Anterior cingulate cortex (tissue), 58 donors: ENCODE measurements at regions not wholly inside any gene's neighbourhood (a gene's known extent, or its start where the extent isn't known, plus 50 kb on each side); places are given as distances from the start of the nearest gene placed in this dataset.

Source experiments
- DNase-seq, 58 donors: peaks; one replicate each; lab custom pipeline; 2025; lab: John Stamatoyannopoulos, UW

DNA sequence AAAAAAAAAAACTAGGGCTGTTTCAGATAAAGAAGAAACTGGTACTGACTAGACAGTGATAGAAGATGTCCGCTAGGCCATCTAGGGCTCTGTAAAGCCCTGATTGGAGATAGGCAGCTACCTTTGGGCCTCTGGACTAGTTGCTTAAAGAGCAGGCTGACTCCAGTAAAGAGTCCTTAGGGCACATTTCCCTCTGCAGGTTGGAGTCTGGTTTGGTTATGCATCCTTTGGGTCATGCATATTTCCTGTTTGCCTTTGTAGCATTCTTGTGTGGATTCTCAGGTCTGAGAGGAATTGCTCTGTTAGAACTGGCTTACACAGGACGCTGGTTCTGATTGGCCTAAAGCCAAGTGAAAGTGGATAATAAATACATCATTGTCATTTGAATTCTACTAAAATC lies 165.5 kb upstream of the LRRN1 start:
- DNase-seq = no peak

DNA sequence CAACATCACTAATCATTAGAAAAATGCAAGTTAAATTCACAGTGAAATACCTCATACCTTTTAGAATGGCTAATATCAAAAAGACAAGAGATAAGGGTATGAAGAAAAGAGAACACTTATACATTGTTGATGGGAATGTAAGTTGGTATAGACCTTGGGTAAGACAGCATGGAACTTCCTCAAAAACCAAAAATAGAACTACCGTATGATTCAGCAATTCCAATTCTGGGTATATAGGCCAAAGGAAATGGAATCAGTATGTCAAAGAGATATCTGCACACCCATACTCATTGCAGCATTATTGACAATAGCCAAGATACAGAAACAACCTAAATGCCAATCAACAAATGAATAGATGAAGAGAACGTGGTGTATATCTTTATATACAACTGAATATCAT lies 166.8 kb upstream of the LRRN1 start:
- DNase-seq = no peak

DNA sequence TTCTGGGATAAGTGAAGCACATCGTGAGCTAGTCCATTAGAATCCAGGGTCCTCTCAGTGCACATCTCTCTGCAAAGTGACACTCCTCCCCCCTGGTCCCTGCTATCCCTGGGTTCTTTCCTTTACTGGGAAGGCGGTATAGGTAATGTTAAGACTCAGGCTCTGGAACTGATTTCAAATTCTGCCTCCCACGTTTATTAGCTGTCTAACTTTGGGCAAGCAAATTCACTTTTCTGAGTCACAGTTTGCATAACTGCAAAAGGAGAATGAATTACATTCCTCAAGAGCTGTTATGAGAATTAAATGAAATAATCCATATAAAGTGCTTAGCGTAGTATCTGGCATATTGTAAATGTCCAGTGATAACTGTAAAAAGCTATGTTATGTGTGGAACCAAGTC lies 168.1 kb upstream of the LRRN1 start:
- peak in 1 of 58 donors; percentile 5 for DNase-seq

DNA sequence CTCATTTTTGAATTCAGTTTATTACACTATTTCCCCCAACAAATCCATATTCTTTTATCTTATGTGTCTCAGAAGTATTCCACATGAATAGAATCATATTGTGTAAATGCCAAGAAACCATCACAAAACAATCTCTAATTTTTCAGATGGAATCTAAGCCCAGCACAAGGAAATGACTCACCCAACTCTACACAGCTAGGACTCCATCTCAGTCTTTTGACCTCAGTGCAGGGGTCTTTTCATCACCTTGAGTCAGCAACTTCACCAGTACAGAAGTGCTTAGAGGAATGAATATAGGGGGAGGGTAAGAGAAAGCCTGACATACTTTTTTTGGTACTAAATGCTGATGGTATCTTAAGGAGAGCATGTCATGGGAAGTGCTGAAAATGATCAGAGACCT lies 169.3 kb upstream of the LRRN1 start:
- DNase-seq = no peak

DNA sequence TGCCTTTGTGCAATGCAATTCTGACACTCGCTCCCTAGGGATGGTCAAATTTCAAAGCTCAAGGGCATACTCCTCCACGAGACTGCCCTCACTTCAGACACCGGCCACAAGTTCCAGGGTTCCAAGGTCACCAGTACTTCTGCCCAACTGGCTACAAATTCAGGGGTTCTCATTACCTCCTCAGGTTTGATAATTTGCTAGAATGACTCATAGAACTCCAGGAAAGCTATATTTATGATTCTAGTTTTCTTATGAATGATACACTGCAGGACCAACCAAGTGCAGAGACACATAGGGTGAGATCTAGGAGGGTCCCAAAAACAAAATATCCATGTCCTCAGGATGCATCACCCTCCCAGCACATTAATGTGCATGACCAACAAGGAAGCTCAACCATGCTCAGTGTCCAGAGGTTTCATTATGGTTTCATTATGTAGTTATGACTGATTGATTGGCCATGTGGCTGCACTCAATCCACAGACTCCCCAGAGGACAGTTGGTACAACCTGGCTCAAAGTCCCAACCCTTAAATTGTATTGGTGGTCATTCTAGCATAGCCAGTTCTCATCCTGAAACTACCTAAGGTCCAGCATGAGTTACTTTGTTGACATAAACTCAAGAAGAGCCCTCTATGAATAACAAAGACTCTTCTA lies 170.4 kb upstream of the LRRN1 start:
- no peak for DNase-seq

DNA sequence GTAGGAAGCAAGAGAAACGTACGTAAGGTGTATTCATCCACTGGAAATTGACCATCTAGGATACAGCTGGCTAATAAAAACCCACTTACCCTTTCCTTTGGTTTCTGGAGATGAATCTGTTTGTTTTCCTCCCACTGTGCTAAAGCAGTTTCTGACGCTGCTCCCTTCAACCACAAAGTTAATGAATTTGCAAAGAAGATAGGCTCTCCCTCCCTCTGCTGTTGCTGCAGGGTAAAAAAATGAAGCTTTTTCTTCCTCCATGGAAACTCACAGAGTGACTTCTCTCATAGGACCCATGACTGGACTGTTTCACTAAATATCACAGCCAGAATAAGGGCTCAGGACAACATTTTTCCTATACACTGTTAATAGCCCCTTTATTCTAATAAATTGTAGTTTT lies 172.1 kb upstream of the LRRN1 start:
- no peak for DNase-seq

DNA sequence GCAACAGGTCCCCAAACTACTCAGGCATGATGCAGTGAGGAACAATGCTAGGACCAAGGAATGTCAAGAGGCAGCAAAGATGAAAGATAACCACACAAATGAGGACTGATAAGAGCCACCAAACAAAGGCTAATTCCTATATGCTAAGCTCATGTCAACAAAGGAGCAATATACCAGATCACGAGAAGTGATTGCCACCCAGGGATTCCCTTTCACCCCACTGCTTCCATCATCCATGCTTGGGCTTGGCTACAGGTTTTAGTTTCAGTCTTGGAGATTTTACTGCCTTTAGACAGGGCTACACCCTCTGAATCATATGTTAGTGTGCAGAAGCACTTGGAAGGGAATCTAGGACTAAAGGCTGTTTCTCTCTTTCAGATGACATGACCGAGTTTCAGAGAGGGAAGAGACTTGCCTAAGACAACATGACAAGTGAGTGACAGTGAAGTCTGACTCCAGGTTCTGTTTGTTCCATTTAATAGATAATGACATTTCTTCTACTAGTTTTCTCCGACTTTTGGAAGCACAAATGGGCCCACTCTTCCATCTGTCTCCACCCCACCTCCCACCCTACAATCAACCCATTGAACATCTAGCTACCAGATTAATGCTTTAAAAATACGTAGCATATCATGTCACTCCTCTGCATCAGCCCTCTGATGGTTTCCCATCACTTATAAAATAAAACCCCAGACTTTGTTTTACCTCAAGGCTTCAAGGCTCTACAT lies 173.5 kb upstream of the LRRN1 start:
- no peak for DNase-seq

DNA sequence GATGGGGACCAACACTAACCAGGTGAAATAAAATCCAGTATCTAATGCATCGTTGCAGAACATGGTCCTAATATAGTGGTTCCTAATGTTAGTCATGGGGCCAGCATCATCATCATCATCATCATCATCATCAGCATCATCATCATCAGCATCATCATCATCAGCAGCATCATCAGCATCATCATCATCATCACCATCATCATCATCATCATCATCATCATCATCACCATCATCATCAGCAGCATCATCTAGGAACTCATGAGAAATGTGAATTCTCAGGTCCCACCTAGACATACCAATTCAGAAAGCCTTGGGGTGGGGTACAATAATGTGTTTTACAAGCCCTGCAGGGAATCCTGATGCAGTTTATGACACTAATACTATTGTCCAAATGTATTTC lies 179.4 kb upstream of the LRRN1 start:
- no peak for DNase-seq

DNA sequence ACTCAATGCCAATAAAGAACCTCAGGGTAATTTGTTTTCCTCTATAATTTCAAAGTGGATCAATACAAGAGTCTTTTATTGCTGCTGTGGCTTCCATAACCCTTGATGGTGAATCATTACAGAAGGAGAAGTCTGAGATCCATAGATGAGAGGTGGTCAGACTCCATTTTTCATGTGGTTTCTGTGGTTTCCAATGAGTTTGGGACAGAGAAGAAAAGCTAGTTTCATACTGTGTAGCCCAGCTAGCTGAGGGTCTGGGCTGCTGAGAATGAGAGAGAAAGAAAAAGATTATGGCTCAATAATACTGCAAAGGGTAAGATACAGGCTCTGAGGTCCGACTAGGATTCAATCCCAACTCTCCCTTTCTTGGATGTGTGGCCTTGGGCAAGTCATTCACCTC lies 180.6 kb upstream of the LRRN1 start:
- no peak for DNase-seq

DNA sequence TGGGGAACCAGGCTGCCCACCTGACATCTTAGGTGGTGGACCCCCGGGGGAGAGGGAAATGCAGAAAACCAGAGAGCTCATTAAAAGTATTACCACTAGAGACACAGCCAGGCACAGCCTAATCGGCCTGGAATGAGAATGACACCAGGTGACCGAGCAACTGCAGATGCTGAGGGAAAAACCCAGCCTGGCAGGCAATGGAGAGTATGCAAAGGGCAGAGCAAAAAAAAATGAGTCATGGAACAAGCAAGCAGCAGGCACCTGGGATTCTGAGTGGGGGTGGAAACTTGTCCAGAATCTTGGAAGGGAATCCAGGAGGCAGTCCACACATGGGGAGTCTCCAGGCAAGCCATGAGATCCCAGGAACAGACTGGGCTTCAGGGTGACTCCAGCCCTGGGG lies 183.7 kb upstream of the LRRN1 start:
- DNase-seq = peak in 2 of 58 donors; percentile 4 to 7

DNA sequence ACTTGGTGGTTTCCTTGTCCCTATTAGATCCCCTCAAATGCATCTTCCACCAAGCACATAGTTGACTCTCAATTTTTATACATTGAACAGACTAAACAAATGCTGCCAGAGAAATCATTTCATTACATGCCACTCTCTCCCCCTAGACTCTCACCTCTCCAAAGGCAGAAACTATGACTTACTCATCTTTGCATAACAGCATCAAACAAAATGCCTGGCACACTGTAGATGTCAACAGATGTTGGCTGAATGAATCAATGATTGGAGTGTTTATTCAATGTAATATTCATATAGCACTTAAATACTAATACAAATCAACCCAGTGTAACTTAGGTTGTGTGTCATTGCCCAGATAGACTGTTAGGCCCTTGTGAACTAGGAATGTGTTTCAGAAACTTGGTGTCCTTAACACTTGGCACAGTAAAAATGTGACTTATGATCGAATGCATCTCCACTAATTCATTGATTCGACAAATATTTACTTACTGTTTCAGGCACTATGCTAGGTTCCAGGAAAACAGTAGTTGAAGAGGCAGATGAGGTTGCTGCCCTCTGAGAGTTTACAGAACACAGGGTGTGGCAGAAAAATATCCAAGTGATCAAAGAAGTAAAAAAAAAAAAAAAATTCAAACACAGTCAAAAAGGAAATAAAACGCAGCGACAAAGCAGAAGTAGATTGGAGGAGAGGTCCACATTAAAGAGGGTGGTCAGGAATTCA lies 188.5 kb upstream of the LRRN1 start:
- no peak for DNase-seq

DNA sequence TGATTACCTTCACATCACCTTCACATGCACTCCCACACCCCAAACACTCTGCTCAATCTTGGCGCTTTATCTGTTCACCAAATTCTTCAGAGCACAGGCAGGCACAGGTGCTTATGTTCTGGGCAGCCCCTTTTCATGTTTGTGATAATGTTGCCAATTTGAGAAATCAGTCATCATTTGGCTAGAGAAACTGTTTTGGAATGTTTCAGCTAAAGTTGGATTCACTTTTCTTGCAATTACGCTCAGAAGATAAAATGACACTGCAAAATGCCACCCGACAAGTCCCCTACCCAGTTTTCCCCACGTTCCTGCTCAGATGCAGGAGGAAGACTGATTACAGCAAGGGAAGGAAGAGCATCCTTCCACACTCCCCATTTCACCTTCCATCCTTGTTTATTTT lies 192.9 kb upstream of the LRRN1 start:
- no peak for DNase-seq

DNA sequence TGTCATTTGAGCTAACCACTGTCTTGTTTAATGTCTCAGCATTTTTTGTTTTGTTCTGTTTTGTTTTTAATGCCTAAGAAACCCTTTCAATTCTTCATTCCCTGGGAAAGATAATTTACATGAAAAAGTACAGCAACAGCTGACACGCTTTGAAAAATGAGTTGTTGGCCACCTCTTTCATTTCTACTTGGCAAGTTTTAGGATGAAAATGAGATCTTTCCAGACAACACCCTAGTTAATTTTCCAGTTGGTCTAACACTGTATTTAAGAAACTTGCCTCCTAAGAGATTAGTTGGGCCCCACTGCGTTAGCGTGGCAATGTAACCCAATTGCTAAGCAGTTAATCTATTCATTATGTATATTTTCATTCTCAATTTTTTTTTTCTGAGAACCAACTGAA lies 194.0 kb upstream of the LRRN1 start:
- DNase-seq = no peak

DNA sequence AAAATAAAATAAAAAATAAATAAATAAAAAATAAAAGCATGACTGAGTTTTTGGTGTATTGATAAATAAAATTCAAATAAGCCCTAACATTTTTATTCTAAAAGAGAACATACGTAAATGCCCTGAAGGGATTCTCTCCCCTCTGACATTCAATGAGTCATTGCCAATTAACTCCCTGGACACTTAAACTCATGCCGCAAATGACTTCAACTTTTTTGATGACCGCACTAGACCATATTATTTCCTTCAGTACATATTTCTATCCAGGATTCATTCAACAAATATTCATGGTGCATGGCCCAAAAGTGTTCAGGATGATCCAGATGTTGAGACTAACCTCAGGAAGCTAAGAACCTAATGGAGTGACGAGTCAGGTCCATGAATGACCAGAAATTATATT lies 195.9 kb upstream of the LRRN1 start:
- DNase-seq = no peak

DNA sequence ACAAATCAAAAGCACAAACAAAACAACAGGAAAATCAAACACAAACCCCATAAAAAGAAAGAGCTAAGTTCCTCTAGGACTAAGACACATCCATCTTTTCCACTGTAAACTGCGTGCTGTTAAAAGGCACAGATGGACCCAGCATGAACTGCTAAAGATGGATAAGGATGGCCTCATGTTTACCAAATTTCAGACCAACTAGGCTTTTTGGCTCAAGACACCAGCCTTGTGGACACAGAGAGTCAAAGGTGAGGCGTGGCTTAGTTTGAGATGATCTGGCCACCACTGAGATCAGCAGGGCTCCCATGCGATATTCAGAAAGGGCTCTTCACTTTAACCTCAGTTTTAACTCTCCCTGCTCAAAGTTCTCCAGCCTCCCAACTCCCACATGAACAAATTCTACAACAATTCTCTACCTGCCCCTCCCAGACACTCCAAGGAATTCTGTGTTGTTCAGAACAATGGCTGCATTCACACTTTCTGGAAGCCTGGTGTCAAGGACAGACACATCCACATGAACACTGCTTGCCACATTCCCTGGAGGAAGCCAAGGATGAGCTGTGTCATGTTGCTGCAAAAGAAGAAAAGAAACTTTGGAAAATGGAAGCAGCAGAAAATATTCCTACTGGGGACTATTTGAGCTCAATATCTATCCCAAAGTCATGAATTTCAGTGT lies 198.4 kb upstream of the LRRN1 start:
- DNase-seq = no peak

DNA sequence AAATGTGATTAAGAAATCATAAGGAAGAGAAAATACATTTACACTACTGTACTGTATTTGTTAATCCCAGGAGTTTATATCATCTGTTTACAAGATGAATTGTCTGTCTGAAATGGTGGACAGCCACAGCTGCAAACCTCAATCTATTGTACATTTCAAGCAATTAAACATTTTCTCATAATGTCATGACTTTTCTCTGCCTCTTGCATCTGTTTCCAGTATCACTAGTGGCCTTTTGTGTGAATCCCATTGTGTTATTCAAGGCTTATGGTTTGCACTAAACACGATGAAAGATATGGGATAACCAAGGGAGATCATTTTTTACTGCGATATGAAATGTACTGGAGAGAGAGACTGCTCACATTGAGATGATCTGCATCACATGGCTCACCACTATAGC lies 200.2 kb upstream of the LRRN1 start:
- DNase-seq = no peak

DNA sequence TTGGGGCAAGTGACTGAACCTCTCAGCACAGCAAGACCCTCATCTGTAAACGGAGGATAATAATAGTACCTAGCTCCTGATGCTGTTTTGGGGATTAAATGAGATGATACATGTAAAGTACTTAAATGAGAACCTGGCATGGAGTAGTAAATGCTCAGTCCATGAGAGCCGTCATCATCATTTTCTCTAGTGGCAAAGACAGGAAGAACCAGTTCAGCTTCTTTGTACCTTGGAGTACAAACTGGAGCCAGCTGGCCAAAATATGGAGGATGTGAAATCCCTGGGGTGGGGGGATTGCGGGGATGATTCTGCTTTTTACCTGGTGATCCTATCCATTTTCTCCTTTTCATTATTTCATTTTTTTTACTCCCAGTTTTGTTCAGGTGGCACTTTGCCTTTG lies 204.2 kb upstream of the LRRN1 start:
- DNase-seq = no peak

DNA sequence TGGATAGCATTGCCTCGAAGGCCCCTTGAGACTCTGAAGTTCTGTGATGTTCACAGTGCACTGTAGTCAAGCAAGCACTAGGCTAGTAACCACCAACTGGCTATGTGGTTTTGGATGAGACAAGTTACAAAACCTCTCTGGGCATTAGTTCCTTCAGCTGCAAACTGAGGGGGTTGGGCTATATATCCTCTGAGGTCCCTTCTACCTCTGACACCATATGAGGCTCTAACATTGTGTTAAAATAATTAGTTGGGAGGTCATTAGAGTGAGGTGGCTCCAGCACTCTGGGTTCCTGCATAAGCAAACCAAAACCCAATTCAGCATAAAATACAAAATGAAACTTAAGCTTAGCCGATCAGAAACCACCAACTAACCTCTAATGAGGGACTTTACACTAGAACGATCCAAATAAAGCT lies 209.5 kb upstream of the LRRN1 start:
- DNase-seq = no peak

DNA sequence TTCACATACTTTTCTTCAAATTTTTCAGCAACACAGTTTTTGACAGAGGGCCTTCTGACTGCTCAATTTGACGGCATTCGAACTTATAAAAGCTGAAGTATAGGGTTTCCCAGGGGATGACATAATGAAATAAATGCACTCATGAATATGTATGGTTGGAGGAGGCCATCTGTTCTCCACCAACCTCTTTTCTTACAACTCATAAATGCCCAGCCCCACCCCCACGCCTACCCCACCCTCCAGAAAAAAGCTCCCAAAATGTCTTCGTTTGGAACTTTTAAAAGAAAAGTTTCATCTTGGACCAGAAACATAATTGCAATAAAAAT lies 211.6 kb upstream of the LRRN1 start:
- DNase-seq = no peak

DNA sequence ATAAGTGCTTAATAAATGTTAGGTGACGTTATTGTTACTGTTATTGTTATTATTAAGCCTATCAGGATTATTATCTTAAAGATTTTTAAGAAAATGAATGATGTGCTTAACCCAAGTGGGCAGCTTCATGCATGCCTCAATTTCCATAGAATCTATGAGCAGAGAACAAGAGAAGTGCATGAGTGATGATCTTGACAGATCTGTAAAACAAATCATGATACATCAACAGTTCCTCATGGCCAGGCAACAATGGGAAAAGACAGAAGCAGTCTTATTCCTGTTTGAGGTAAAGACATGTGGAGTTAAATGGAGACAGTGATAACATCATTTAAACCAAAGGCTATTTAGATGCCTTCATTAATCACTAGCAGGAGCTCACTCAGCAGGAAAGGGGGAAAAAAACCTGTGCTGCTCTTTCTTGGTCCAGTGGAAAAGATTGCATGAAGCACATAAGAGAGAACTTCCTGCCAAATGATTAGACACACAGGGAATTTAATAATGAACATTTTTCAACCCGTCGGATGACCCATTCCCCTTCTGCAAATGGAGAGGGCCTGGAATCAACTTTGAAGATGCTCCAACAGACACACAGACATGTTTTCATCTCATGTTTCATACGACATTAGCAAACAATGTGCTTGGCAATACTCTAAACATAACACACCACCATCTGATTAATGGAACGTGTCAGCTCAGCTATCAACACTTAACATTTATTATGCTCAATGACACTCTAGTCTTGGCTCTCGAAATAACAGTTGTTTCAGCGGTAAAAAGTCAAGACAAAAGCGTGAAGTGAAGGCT lies 212.2 kb upstream of the LRRN1 start:
- no peak for DNase-seq

DNA sequence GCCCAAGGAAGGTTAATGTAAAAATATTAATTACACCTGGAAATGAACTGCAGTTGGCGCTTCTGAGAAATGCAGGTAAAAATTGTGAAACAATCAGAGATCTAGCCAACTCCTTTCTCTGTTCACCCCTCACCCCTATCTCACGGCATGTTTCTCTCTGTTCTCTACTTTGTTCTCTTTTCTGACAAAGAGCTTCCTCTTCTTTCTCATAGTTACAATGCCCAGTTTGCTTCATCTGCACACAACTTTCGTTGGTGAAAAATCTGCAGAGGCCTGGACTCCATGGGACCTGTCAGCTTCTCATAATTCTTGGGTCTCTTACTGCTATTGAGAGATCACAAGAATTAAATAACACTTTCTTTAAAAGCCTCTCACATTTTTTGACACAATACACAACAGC lies 212.9 kb upstream of the LRRN1 start:
- DNase-seq = no peak
